Prostate gland (tissue), 2 donors: ENCODE measurements at regions not wholly inside any gene's neighbourhood (a gene's known extent, or its start where the extent isn't known, plus 50 kb on each side); places are given as distances from the start of the nearest gene placed in this dataset.

ENCODE experiments used
- POLR2A ChIP-seq: fragments of 450-650 bp; IDR thresholded peaks from one replicate; pipeline ENCODE4 v1.6.1; 2016; ENCODE audit warnings: antibody characterized with exemption, mild to moderate bottlenecking
- POLR2AphosphoS5 ChIP-seq: sonication (generic); formaldehyde crosslinking; IDR thresholded peaks from one replicate; pipeline ENCODE4 v1.6.1; 2017; ENCODE audit warnings: antibody characterized with exemption
- TF ChIP-seq, protein P1 (sequence below), 4 experiments: fragments of 200-600 bp in 2 of 4; fragments of 450-650 bp in 2 of 4; sonication (generic) in 2 of 4; IDR thresholded peaks; 1 replicate in 3 of 4; 2 replicates in 1 of 4; pipeline ENCODE4 v1.5.1; 2016 to 2019; ENCODE audit warnings: antibody characterized with exemption in 4 of 4, mild to moderate bottlenecking in 2 of 4, moderate library complexity in 2 of 4

DNA sequence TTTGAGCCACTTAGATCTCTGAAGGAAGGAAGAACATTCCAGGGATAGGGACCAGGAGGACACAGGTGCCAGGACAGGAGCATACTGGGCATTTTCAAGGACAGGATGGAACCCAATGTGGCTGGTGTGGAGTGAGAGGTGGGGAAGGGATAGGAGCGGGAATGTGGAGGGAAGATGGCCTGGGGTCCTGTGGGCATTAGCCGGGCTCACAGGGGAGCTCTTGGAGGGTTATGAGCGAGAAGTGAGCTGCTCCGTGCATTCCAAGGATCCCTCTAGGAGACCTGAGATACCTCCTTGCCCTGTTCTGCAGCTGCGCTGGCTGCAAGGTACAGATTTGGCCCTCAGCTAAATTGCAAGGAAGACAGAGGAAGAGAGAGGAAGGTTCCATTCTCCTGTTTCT, 87.5 kb downstream of the IER5 start:
- TF ChIP-seq, protein P1, sequence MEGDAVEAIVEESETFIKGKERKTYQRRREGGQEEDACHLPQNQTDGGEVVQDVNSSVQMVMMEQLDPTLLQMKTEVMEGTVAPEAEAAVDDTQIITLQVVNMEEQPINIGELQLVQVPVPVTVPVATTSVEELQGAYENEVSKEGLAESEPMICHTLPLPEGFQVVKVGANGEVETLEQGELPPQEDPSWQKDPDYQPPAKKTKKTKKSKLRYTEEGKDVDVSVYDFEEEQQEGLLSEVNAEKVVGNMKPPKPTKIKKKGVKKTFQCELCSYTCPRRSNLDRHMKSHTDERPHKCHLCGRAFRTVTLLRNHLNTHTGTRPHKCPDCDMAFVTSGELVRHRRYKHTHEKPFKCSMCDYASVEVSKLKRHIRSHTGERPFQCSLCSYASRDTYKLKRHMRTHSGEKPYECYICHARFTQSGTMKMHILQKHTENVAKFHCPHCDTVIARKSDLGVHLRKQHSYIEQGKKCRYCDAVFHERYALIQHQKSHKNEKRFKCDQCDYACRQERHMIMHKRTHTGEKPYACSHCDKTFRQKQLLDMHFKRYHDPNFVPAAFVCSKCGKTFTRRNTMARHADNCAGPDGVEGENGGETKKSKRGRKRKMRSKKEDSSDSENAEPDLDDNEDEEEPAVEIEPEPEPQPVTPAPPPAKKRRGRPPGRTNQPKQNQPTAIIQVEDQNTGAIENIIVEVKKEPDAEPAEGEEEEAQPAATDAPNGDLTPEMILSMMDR (IDR thresholded peaks at IDR 0.05), result no peak
- TF ChIP-seq POLR2A, result no peak
- no peak for TF ChIP-seq POLR2AphosphoS5
